Mucosa of stomach (tissue), 1 donor: ENCODE measurements at regions not wholly inside any gene's neighbourhood (a gene's known extent, or its start where the extent isn't known, plus 50 kb on each side); places are given as distances from the start of the nearest gene placed in this dataset.
"Not testable (repeated sequence)": the region's sequence is repeated elsewhere in the genome, so short reads cannot be mapped to it uniquely, and the experiment has no call there.

ENCODE experiments used
- H3K27me3 ChIP-seq: one replicate; pipeline ENCODE4 v1.7.0; 2013; ENCODE audit warnings: mild to moderate bottlenecking, low read length; ENCODE audit not compliant: control insufficient read depth, insufficient read depth
- H3K36me3 ChIP-seq: one replicate; pipeline ENCODE4 v1.7.0; 2013; ENCODE audit warnings: low read length; ENCODE audit not compliant: control insufficient read depth, insufficient read depth
- H3K4me1 ChIP-seq: one replicate; pipeline ENCODE4 v1.7.0; 2013; ENCODE audit warnings: mild to moderate bottlenecking, low read length; ENCODE audit not compliant: control insufficient read depth, insufficient read depth
- H3K4me3 ChIP-seq: one replicate; pipeline ENCODE4 v1.7.0; 2013; ENCODE audit warnings: low read length
- H3K9ac ChIP-seq: one replicate; pipeline ENCODE4 v1.7.0; 2013; ENCODE audit warnings: mild to moderate bottlenecking, low read length, moderate library complexity
- H3K9me3 ChIP-seq: one replicate; pipeline ENCODE4 v1.7.0; 2013; ENCODE audit warnings: mild to moderate bottlenecking, low read length, moderate library complexity; ENCODE audit not compliant: control insufficient read depth
- donor health status: Pancreatic carcinoma.

DNA sequence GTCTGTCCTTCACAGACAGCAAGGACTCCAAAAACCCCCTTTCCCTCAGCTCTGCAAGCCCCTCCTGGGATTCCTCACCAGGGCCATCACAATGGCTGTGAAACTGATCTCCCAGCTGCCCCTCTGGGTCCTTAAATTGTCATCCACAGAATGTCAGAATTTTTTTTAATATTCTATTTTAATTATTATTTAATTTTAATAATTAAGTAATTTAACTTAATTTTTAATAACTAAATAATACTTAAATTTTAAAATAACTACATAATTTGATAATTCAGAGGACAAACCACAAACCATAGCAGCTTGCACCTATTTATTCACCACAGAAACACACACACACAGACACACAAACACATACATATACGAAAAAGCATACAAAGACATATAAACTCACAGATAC lies 565.8 kb upstream of the COBL start:
- no peak overlapping the region for H3K4me3 ChIP-seq
- no peaks in the 10 kb centered on the region for H3K36me3 ChIP-seq
- H3K4me1 ChIP-seq: no peaks in the 10 kb centered on the region
- no peaks in the 10 kb centered on the region for H3K9me3 ChIP-seq
- no peaks in the 10 kb centered on the region for H3K27me3 ChIP-seq
- no peak overlapping the region for H3K9ac ChIP-seq

DNA sequence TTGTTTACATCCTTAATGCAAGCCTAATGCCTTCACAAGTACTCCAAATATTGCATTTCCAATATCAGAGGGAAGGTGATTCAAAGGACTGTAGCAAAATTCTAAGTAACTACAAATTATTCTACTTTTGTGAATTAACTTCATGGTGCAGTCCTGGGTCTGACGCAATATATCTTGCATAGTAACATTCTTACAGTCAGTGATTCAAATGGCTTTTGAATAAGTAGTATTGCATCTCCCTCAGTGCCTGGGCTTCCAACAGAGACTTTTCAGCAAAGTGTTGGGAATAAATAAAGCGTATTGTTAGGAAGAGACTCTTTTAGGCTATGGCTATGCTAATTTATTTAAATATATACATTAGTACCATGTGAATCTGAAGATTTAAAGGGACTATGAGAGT lies 564.7 kb upstream of the COBL start:
- no peaks in the 10 kb centered on the region for H3K4me1 ChIP-seq
- no peaks in the 10 kb centered on the region for H3K36me3 ChIP-seq
- H3K27me3 ChIP-seq: no peaks in the 10 kb centered on the region
- no peaks in the 10 kb centered on the region for H3K9me3 ChIP-seq
- H3K4me3 ChIP-seq: no peak overlapping the region
- H3K9ac ChIP-seq: no peak overlapping the region

DNA sequence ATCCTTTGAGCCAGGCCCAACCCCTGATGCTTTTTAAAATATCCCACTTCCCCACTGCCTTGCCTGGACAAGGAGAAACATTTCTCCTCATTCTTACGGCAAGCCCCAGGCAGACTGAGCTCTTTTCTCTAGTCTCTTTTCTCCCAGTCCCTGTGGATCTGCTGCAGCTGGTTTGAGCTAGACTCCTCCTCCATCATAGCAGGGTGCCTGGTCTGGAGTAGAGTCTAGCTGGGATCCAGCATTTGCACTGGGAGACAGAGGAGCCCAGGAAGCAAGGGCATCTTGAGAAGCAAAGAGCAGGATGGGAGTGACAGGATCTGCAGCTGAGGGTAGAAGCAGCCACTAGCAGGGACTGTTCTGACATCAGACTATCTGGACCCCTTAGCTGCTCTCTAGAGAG lies 562.3 kb upstream of the COBL start:
- H3K36me3 ChIP-seq: no peaks in the 10 kb centered on the region

DNA sequence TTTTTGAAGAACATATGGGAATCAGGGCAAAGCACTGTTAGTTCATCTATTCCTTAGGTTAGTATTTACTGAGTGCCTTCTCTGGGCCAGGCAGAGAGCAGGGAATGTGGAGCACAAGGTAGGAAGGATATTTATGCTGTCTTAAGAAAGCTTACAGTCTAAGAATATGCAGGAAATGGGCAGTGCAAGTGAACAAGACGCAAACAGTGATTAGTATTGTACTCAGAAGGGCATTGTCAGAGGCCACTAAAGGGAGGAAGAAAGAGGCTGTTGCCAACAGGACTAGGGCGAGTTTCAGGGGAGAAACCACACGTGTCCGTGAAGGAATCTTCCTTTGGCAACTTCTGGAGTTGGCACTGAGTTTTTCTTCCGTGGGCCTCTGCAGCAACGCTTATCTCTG lies 552.8 kb upstream of the COBL start:
- no peaks in the 10 kb centered on the region for H3K27me3 ChIP-seq
- H3K4me3 ChIP-seq: no peak overlapping the region
- no peaks in the 10 kb centered on the region for H3K36me3 ChIP-seq
- no peaks in the 10 kb centered on the region for H3K4me1 ChIP-seq
- no peak overlapping the region for H3K9ac ChIP-seq
- H3K9me3 ChIP-seq: no peaks in the 10 kb centered on the region

More for the DNA sequence above, 562.3 kb upstream of the COBL start:
- Histone ChIP-seq H3K4me3 (no peak overlapping the region), H3K27me3 (no peaks in the 10 kb centered on the region), H3K4me1 (no peaks in the 10 kb centered on the region), H3K9me3 (no peaks in the 10 kb centered on the region), H3K9ac (no peak overlapping the region)

DNA sequence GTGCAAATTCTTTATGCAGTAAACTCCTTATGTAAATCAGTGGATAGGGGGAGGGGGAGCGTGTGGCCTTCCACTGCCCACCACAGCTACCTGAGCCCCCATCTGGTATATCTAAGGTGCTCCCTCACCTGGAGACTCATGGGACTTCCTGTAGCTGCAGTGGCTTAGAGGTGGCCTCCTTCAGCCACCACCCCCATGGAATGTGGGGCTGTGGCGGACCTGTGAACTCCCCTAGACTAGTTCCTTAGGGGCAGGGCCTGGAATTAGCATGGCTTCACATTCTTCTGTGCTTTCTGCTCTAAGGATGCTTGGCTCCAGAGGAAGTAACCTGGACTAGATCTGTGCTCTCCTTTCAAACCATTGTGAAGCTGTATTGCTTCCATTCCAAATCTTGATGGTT lies 550.5 kb upstream of the COBL start:
- Histone ChIP-seq H3K9ac (no peak overlapping the region), H3K36me3 (no peaks in the 10 kb centered on the region), H3K9me3 (no peaks in the 10 kb centered on the region), H3K4me3 (no peak overlapping the region), H3K27me3 (no peaks in the 10 kb centered on the region), H3K4me1 (no peaks in the 10 kb centered on the region)

DNA sequence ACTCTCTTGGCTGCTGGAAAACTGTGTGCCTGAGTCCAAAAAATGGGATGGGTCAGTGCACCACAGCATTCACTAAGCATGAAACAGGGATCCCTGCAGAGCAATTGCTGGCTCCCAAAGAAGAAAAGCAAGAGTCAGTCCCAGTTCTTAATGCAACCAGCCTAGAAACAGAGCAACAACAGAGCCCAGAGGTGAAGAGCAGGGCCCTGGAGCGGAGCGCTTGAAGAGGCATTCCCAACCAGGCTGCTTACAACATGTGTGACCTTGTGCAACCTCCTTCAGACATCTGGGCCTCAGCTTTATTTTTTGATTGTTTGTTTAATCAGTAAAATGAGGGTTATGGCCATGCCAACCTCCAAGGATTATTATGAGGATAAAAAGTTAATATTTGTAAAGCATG lies 543.7 kb upstream of the COBL start:
- Histone ChIP-seq H3K27me3 (no peaks in the 10 kb centered on the region), H3K9ac (no peak overlapping the region), H3K4me3 (no peak overlapping the region), H3K9me3 (no peaks in the 10 kb centered on the region), H3K4me1 (no peaks in the 10 kb centered on the region), H3K36me3 (no peaks in the 10 kb centered on the region)

DNA sequence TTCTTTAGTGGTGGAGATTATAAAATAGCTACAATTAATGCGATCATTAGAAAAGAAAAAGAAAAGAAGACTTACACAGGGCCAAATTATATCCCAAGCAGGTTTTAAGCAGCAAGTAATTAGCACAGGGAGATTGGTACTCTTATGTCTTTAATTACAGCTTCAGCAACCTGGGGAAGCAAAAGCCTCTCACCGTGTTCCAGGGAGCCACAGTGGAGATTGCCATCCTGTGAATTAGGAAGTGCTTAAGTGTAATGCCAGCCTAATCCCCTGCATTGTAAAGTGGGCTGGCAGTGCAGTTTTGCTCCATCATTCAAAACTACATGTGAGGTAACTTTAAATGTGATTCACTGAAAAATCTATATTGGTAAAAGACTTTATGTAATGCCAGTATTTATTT lies 533.5 kb upstream of the COBL start:
- H3K27me3 ChIP-seq: no peaks in the 10 kb centered on the region
- no peaks in the 10 kb centered on the region for H3K4me1 ChIP-seq
- H3K9me3 ChIP-seq: no peaks in the 10 kb centered on the region
- no peaks in the 10 kb centered on the region for H3K36me3 ChIP-seq
- no peak overlapping the region for H3K4me3 ChIP-seq
- H3K9ac ChIP-seq: no peak overlapping the region

DNA sequence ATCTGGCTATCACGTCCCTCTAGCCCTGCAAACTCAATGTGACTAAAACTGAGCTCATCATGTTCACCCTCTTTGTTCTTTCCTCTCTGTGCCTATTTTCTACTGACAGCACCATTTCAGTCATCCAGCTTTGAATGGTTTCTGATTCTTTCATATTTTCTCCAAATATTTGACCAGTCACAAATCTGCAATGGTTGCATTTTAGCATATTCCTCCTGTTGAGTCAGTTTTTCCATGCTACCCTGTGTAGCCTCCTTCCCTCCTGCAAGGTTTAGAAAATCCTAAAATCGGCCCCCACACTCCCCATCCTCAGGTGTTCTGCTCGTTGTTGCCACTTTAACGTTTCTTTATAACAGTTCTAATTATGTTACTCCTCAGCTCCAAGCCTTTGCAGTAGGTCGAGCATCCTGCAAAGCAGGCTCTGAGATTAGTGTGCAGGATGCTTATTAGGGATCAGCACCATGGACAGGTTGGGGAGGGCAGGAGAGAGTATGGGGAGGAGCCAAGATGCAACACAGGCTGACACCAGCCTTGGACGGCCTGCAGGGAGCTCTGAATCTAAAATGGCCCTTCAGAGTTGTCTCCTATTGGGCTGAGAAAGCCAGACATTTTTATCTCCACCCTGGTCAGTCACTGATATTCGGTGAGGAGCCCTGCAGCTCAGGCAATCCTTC lies 531.0 kb upstream of the COBL start:
- Histone ChIP-seq H3K27me3 (no peaks in the 10 kb centered on the region), H3K36me3 (no peaks in the 10 kb centered on the region), H3K4me1 (no peaks in the 10 kb centered on the region), H3K9ac (no peak overlapping the region), H3K9me3 (no peaks in the 10 kb centered on the region), H3K4me3 (no peak overlapping the region)

DNA sequence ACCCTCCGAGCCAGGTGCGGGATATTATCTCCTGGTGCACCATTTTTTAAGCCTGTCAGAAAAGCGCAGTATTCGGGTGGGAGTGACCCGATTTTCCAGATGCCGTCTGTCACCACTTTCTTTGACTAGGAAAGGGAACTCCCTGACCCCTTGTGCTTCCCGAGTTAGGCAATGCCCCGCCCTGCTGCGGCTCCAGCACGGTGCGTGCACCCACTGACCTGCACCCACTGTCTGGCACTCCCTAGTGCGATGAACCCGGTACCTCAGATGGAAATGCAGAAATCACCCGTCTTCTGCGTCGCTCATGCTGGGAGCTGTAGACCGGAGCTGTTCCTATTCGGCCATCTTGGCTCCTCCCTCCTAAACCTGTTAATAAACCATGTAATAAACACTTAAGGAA lies 522.5 kb upstream of the COBL start:
- not testable (repeated sequence) for H3K36me3 ChIP-seq, H3K4me3 ChIP-seq, H3K9ac ChIP-seq

DNA sequence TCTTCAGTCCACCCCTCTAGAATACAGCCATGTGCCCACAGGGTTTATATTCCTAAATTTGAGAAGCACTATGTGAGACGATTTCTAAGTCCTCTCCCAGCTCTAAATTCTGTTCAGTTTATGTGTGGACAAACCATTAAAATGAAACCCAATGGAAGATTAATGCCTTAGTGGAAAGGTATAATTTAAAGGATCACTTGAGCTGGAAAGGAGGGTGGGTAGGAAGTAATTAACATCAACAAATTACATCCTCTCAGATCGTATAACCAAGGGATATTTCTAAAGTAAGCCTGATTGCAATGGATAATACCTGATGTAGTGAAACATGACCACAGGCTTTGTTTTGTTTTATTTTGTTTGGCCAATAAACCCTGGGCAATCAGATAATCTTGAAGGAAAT lies 511.0 kb upstream of the COBL start:
- no peak overlapping the region for H3K9ac ChIP-seq
- no peaks in the 10 kb centered on the region for H3K9me3 ChIP-seq
- H3K36me3 ChIP-seq: no peaks in the 10 kb centered on the region

More for the DNA sequence above, 522.5 kb upstream of the COBL start:
- H3K27me3 ChIP-seq, H3K4me1 ChIP-seq, H3K9me3 ChIP-seq: not testable (repeated sequence)

DNA sequence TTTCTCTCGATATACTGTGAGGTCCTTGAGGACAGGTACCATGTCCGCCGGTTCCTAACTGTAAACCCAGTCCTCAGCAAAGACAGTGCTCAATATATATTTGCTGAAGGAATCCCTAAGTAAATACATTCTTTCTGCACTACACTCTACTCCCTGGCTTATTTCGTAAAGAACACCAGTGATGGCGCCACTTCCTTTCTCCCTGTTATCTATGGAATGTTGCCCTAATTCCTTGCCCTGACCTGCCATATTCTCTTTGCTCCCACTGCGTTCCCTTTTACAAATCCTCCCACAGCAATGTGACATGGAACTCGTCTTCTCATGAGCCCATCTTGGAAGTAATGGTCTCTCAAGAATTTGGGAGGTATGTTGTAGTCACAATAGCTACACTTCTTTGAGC lies 507.4 kb upstream of the COBL start:
- H3K9ac ChIP-seq: no peak overlapping the region
- no peak overlapping the region for H3K4me3 ChIP-seq
- no peaks in the 10 kb centered on the region for H3K36me3 ChIP-seq
- H3K27me3 ChIP-seq: no peaks in the 10 kb centered on the region
- H3K4me1 ChIP-seq: no peaks in the 10 kb centered on the region
- no peaks in the 10 kb centered on the region for H3K9me3 ChIP-seq

More for the DNA sequence above, 511.0 kb upstream of the COBL start:
- no peak overlapping the region for H3K4me3 ChIP-seq
- H3K27me3 ChIP-seq: no peaks in the 10 kb centered on the region
- H3K4me1 ChIP-seq: no peaks in the 10 kb centered on the region

DNA sequence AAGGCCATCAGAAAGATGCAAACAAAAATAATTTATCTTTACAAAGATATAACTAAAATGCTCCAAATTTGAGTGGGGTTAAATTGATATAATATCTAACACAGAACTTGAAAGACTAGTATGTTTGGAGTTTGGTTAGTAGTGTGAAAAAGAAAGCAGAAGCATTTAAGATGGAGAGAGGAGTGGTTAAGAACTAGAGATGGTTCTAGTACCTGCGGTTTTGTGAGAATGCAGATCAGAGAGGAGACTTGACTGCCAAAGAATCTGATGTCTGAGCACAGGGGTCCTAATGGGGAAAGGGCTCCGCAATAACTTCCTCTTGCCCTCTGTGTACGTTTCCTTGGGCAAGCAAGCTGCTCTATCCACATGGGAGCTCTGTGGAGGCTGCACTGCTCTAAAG lies 506.8 kb upstream of the COBL start:
- Histone ChIP-seq H3K36me3 (no peaks in the 10 kb centered on the region), H3K4me1 (no peaks in the 10 kb centered on the region), H3K27me3 (no peaks in the 10 kb centered on the region), H3K4me3 (no peak overlapping the region), H3K9ac (no peak overlapping the region), H3K9me3 (no peaks in the 10 kb centered on the region)

DNA sequence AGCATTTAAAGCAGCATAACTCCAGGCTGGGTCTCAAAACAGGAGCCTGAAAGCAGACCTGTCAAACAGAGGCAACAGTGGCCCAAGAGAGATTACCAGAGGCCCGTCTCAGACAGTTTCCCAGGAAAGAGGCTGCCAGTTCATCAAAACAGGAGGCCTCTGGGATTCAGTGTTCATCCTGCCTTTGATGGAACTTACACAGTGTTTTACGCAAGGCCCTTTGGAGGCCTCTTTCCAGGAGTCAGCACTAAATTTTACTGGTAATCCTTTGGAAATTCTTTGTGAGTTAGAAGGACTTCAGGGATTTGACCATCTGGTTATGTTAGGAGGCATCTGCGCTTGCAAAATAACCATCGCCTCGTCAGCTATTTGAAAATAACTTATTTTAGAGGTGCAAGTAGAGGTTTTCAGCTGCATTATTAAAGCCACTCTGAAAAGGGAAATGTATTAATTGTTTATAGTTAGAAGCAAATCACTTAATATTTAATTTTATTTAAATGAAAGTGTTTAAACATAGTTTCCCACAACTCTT lies 501.2 kb upstream of the COBL start:
- Histone ChIP-seq H3K36me3 (no peaks in the 10 kb centered on the region), H3K4me1 (no peaks in the 10 kb centered on the region), H3K9me3 (no peaks in the 10 kb centered on the region), H3K4me3 (no peak overlapping the region), H3K27me3 (no peaks in the 10 kb centered on the region), H3K9ac (no peak overlapping the region)
